Epithelial cell of prostate (primary cell): ENCODE measurements at regions not wholly inside any gene's neighbourhood (a gene's known extent, or its start where the extent isn't known, plus 50 kb on each side); places are given as distances from the start of the nearest gene placed in this dataset.

Experiments used
- DNase-seq: peaks from one replicate; pipeline ENCODE4 v3.0.0-alpha.2; 2011; ENCODE audit warnings: low read depth, low spot score
- H3K27ac ChIP-seq: fragments of 450-650 bp; 2 replicates; pipeline ENCODE4 v1.5.1; 2017; ENCODE audit warnings: mild to moderate bottlenecking

- no peak overlapping the region for H3K27ac ChIP-seq
- no peak for DNase-seq
These were observed 271.3 kb upstream of the HAND2 start for GRCh38 chr4:173801361-173801760.

- no peak for DNase-seq
- no peak overlapping the region for H3K27ac ChIP-seq
These were observed 267.3 kb upstream of the HAND2 start for GRCh38 chr4:173797296-173797695.

GRCh38 chr4:173794662-173795061 lies 264.6 kb upstream of the HAND2 start:
- H3K27ac ChIP-seq = no peak overlapping the region
- DNase-seq = no peak

GRCh38 chr4:173793937-173794510 lies 264.0 kb upstream of the HAND2 start:
- DNase-seq = no peak
- no peak overlapping the region for H3K27ac ChIP-seq

- DNase-seq = no peak
- H3K27ac ChIP-seq = no peak overlapping the region
These were observed 252.6 kb upstream of the HAND2 start for GRCh38 chr4:173782660-173783059.

- no peak overlapping the region for H3K27ac ChIP-seq
- DNase-seq = no peak
These were observed 247.9 kb upstream of the HAND2 start for GRCh38 chr4:173777921-173778320.

GRCh38 chr4:173777421-173777820 lies 247.4 kb upstream of the HAND2 start:
- DNase-seq = no peak
- H3K27ac ChIP-seq = no peak overlapping the region

GRCh38 chr4:173769568-173769967 lies 239.5 kb upstream of the HAND2 start:
- H3K27ac ChIP-seq = no peak overlapping the region
- DNase-seq = no peak

- no peak overlapping the region for H3K27ac ChIP-seq
- DNase-seq = no peak
These were observed 237.6 kb upstream of the HAND2 start for GRCh38 chr4:173767650-173768049.

- H3K27ac ChIP-seq = no peak overlapping the region
- DNase-seq = no peak
These were observed 236.2 kb upstream of the HAND2 start for GRCh38 chr4:173766171-173766600.

GRCh38 chr4:173765751-173766150 lies 235.7 kb upstream of the HAND2 start:
- no peak overlapping the region for H3K27ac ChIP-seq
- DNase-seq = no peak

GRCh38 chr4:173763389-173763788 lies 233.4 kb upstream of the HAND2 start:
- no peak for DNase-seq

GRCh38 chr4:173761938-173762337 lies 231.9 kb upstream of the HAND2 start:
- no peak for DNase-seq
- H3K27ac ChIP-seq = no peak overlapping the region

More at GRCh38 chr4:173763389-173763788, 233.4 kb upstream of the HAND2 start:
- H3K27ac ChIP-seq = no peak overlapping the region

GRCh38 chr4:173761236-173761635 lies 231.2 kb upstream of the HAND2 start:
- no peak overlapping the region for H3K27ac ChIP-seq
- no peak for DNase-seq

- DNase-seq = no peak
- H3K27ac ChIP-seq = no peak overlapping the region
These were observed 228.1 kb upstream of the HAND2 start for GRCh38 chr4:173758132-173758531.

- DNase-seq = no peak
- H3K27ac ChIP-seq = no peak overlapping the region
These were observed 223.4 kb upstream of the HAND2 start for GRCh38 chr4:173753408-173753807.

GRCh38 chr4:173752610-173753230 lies 222.7 kb upstream of the HAND2 start:
- no peak for DNase-seq
- no peak overlapping the region for H3K27ac ChIP-seq

GRCh38 chr4:173748353-173748752 lies 218.3 kb upstream of the HAND2 start:
- no peak overlapping the region for H3K27ac ChIP-seq
- no peak for DNase-seq

- H3K27ac ChIP-seq = no peak overlapping the region
- DNase-seq = no peak
These were observed 217.7 kb upstream of the HAND2 start for GRCh38 chr4:173747537-173748257.

GRCh38 chr4:173746424-173746823 lies 216.4 kb upstream of the HAND2 start:
- no peak for DNase-seq

GRCh38 chr4:173745765-173746164 lies 215.7 kb upstream of the HAND2 start:
- H3K27ac ChIP-seq = no peak overlapping the region
- no peak for DNase-seq

More at GRCh38 chr4:173746424-173746823, 216.4 kb upstream of the HAND2 start:
- no peak overlapping the region for H3K27ac ChIP-seq

GRCh38 chr4:173736840-173737239 lies 206.8 kb upstream of the HAND2 start:
- no peak overlapping the region for H3K27ac ChIP-seq
- DNase-seq = no peak
